Activated CD4-positive, CD25-positive, alpha-beta regulatory T cell treated with anti-CD3 and anti-CD28 coated beads, Interleukin-2, amount 50 U/mL, for 16 hours (primary cell): ENCODE measurements at regions not wholly inside any gene's neighbourhood (a gene's known extent, or its start where the extent isn't known, plus 50 kb on each side); places are given as distances from the start of the nearest gene placed in this dataset.

ENCODE experiments used
- DNase-seq: peaks from one replicate; pipeline ENCODE4 v3.0.0-alpha.2; 2020; ENCODE audit warnings: low read depth, low spot score

DNA sequence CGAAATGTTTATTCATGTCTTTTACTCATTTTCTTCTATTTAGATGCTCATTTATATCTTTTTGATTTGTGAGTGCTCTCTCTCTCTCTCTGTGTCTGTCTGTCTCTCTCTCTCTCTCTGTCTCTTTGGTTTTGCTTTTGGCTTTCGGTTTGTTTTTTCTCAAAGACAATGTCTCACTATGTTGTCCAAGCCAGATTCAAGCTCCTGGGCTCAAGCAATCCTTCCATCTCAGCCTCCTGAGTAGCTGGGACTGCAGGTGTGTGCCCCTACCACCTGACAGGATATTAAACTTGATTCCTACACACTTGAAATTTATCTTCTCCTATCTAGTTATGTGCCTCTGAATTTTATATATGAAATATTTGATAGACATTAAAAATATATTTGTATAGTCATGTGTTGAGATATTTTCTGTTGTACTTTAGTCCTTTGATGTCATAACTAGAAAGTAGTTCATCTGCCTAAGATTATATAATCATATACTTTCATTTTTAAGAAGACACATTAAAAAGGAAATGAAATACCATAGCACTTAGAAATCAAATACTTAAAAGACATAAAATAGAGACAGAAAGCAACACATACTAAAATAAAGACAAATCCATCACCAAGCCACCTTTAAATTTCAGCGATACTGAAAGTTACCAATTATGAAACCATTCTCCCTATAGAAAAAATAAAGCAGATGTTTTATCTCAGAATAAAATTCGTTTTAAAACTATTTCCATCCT lies 68.1 kb upstream of the SFMBT2 start:
- DNase-seq = no peak

DNA sequence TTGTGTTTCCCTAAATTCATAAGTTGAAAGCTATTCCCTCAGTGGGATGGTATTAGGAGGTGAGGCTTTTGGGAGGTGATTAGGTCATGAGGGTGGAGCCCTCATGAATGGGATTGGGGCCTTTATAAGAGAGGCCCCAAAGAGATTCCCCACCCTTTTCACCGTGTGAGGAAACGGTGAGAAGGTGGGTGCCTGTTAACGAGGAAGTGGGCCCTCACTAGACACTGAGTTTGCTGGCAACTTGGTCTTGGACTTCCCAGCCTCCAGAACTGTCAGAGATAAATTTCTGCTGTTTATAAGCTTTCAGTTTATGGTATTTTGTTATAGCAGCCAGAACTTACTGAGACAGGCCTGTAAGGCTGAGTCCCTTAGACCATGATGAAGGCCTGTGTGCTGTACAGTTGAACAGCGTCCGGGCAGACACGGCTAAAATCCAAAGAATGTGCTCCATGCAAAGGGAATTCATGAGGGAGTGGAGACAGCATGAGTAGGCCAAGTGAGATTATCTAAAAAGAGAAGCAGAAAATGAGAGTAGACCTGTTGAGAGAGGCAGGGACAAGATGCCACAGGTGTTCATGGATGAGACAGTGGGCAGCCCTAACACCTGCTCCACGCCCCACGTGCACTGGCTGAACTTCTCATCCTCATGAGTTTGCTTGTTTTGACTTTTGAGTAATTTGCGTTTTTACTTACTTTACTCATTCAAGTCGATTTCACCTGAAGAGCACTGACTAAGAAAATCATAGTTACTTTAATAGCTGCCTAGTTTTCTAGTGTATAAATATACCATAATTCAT lies 66.9 kb upstream of the SFMBT2 start:
- no peak for DNase-seq

DNA sequence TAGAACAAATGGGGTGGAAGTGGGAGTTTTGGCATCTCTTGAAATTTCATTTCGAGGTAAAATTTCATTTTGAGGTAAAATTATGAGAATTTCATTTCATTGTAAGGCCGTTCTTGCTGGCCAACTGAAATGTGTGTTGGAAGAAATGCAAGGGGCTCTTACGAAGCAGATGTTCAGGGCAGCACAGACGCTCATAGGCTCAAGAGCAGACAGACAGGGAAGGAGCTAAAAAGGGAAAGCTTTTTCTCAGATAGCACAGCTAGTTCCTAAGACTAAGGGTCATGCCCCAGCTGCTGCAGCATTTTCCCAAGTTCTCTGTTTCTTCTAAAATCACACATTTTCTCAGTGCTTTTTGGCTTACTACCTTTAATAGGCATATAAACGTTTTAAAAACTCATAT lies 65.1 kb upstream of the SFMBT2 start:
- no peak for DNase-seq

DNA sequence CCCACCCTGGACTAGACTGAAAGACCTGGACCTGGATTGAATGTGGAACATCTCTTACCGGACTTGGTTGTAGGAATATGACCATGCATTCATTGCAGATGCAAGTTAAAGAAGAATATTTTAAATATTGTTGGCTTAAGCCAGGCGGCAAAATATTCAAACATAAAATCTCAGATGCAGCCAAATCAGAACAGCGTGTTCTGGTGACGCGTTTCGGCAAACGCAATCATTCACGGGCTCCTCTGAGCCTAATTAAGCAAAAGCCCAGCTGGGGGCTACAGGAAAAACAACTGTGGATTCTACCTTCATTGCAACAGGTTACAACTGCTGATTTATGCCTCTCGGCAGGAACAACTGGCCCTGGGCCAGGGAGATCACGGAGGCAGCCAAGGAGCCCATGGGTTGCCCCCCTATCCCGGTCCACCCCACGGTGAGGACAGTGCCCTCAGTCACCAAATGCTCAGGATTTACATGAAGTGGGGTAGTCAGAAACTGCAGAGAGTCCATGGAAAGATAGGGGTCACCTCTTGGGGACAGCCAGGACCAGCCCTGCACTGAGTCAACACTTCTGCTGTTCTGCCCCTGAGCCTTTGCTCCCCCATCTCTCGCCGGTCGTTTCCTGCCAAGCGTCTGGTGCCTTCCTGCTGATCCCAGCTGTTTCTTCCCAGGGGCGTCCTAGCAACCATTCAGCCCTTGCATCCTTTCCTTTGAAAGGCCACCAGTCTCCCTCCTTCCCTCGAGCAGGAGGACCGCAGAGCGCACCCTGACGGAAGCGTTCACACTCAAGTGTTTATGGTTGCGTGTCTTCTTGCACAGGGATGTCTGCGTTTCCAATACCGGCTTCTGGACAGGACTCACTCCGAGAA lies 64.4 kb upstream of the SFMBT2 start:
- DNase-seq = no peak

DNA sequence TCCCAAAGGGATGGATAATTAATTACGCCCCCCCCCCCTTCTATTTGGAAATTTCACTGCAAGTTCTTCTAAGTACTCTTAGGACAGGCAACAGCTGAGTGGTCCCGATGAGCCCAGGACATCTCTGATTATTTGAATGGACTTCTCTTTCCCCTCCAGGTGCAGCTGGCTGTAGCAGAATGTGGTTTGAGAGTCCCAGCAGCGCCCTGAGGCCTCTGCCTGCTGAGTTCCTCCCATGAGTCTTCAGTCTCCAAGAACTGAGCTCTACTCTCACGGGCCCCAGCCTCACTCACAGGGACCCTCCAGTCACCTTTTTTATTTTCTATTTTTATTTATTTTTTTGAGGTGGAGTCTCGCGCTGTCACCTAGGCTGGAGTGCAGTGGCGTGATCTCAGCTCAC lies 63.6 kb upstream of the SFMBT2 start:
- no peak for DNase-seq

DNA sequence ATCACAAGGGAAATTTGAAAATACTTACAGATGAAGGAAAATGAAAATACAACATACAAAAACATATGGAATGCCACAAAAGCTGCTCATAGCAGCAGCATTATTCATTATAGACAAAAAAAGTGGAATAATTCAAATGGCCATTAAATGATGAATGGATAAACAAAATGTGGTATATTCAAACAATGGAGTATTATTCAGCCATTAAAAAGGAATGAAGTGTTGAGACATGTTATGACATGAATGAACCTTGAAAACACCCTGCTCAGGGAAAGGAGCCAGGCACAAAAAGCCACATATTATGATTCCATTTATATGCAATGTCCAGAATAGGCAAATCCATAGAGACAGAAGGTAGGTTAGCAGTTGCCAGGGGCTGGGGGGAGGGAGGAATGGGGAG lies 62.6 kb upstream of the SFMBT2 start:
- no peak for DNase-seq

DNA sequence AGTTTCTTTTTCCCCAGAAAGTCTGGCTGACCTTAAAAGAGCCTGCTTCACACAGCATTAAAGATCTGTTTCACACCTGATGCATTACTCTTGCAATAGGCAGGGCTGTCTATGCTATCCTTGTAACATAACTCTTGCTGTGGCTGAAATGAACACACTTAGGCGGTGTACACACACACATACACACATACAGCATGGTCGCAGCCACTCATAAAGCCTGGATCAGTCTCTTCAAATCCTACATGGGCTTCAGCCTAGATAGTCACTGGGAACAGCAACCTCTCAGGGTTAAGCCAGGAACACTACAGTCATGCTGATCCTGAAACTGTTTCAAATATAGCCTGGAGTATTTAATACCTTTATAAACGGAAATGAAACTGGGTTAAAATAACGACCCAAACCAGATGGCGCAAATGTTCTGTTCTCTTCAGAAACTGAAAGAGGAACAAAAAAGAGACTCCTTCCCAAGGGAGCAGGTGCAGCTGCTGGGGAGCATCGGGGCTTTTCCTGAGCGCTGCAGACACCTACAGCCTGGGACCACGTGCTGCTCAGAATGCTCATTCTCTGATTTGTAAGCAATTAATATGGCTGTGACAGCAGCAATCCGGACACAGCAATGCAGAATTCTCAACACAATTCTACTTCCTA lies 61.0 kb upstream of the SFMBT2 start:
- no peak for DNase-seq

DNA sequence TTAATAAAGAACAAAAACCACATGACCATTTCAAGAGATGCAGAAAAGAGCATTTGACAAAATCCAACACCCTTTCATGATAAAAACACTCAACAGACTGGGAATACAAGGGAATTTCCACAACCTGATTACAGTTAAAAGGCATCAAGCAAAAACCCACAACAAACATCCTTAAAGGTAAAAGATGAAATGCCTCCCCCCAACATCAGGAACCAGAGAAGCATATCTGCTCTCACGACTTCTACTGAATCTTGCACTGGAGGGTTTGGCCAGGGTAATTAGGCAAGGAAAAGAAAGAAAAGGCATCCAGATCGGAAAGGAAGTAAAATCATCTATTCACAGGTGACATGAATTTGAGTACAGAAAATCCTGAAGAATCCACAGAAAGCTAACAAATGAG lies 59.5 kb upstream of the SFMBT2 start:
- no peak for DNase-seq

DNA sequence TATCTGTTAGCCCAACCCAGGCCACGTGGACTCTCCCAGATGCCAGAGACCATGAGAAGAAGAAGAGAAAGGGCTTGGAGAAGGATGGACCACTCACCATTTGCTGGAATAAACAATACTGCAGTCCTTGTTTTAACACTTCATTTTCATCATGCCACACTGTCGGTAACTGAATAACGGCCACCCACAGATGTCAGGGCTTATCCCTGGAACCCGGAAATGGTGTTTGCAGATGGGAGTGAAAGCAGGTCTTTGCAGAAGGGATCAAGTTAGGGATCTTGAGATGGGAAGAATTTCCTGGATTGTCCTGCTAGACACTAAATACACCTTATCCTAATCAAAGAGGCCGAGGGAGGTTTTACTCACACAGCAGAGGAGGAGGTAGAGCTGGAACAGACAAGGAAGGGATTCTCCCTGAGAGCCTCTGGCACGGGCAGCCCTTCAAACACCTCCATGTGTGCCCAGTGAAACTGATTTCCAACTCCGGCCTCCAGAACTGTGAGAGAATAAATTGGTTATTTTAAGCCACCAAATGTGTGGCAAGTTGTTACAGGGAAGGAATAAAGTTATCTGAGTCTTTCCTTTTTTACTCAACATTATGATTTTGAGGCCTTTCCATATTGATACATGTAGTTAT lies 56.3 kb upstream of the SFMBT2 start:
- DNase-seq = no peak

DNA sequence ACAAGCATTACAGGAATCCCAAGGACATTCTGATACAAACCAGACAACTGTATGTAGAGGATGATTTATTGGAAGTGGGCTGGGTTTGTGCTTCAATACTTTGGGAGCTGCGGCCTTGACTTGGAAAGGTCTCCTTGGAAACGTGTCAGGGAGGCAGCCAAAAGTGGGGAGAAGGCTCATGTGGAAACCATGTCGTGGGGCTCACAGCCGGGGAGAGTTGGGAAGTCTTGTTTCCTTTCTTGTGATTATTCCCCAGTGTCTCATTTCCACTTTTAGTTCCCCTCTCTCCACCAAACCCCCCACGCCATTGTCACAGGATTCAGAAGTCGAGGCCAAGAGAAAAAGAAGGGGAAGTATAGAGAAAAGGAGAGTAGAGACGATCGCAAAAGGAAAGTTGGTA lies 53.9 kb upstream of the SFMBT2 start:
- DNase-seq = no peak
